OCI-LY7 (cell line): ENCODE measurements at regions not wholly inside any gene's neighbourhood (a gene's known extent, or its start where the extent isn't known, plus 50 kb on each side); places are given as distances from the start of the nearest gene placed in this dataset.

Source experiments
- CTCF ChIP-seq: fragments of 200-600 bp; sonication (generic); conservative IDR thresholded peaks from 2 replicates; pipeline ENCODE4 v1.5.1; 2014; ENCODE audit warnings: mild to moderate bottlenecking, antibody characterized with exemption, low read length, moderate library complexity, mixed read lengths
- EZH2phosphoT487 ChIP-seq: fragments of 200-600 bp; sonication (generic); IDR thresholded peaks from 2 replicates; pipeline ENCODE4 v1.6.1; 2018; ENCODE audit warnings: low read depth, borderline replicate concordance, mild to moderate bottlenecking, mixed run types, antibody characterized with exemption, low read length, moderate library complexity, mixed read lengths

- TF ChIP-seq CTCF: no peak
- TF ChIP-seq EZH2phosphoT487: no peak
Measured at GRCh38 chr10:10526846-10527245, 490.8 kb upstream of the CELF2 start.
